Mesenchymal stem cell (in vitro differentiated cells and primary cell): ENCODE measurements at regions not wholly inside any gene's neighbourhood (a gene's known extent, or its start where the extent isn't known, plus 50 kb on each side); places are given as distances from the start of the nearest gene placed in this dataset.

Experiments used
- DNase-seq: peaks from one replicate; pipeline ENCODE4 v3.0.0-alpha.2; 2013
- H2AFZ ChIP-seq: one replicate; pipeline ENCODE4 v1.6.1; 2013; ENCODE audit warnings: low read depth, mild to moderate bottlenecking, control low read depth, inconsistent platforms, low read length, moderate library complexity
- H2AK5ac ChIP-seq: 2 replicates; pipeline ENCODE4 v1.6.1; 2013; ENCODE audit warnings: low read length, moderate library complexity, mild to moderate bottlenecking, inconsistent platforms; ENCODE audit not compliant: severe bottlenecking
- H2BK120ac ChIP-seq: one replicate; pipeline ENCODE4 v1.6.1; 2013; ENCODE audit warnings: low read depth, mild to moderate bottlenecking, inconsistent platforms, low read length, moderate library complexity
- H2BK12ac ChIP-seq, 2 experiments: one replicate each; pipeline ENCODE4 v1.6.1; 2013; ENCODE audit warnings: inconsistent platforms in 2 of 2, low read length in 2 of 2, mild to moderate bottlenecking in 2 of 2, moderate library complexity in 2 of 2, control low read depth in 1 of 2
- H2BK15ac ChIP-seq: one replicate; pipeline ENCODE4 v1.6.1; 2013; ENCODE audit warnings: mild to moderate bottlenecking, low read depth, inconsistent platforms; ENCODE audit not compliant: poor library complexity, severe bottlenecking
- H2BK5ac ChIP-seq: 2 replicates; pipeline ENCODE4 v1.6.1; 2013; ENCODE audit warnings: low read depth, mild to moderate bottlenecking, low read length, control low read depth, inconsistent platforms; ENCODE audit not compliant: poor library complexity, severe bottlenecking
- H3K14ac ChIP-seq, 2 experiments: one replicate each; pipeline ENCODE4 v1.6.1; 2013; ENCODE audit warnings: inconsistent platforms in 2 of 2, low read length in 2 of 2, control low read depth in 1 of 2, mild to moderate bottlenecking in 1 of 2, moderate library complexity in 1 of 2
- H3K18ac ChIP-seq, 2 experiments: one replicate each; pipeline ENCODE4 v1.6.1; 2013; ENCODE audit warnings: inconsistent platforms in 2 of 2, low read length in 2 of 2, control low read depth in 1 of 2, low read depth in 1 of 2, mild to moderate bottlenecking in 1 of 2
- H3K23ac ChIP-seq, 2 experiments: one replicate each; pipeline ENCODE4 v1.6.1; 2013; ENCODE audit warnings: inconsistent platforms in 2 of 2, low read length in 2 of 2, mild to moderate bottlenecking in 2 of 2, moderate library complexity in 2 of 2, control low read depth in 1 of 2
- H3K27ac ChIP-seq: 2 replicates; pipeline ENCODE4 v1.5.1; 2013; ENCODE audit warnings: mild to moderate bottlenecking, moderate library complexity, low read length, control low read depth, inconsistent platforms; ENCODE audit not compliant: poor library complexity, severe bottlenecking
- H3K27me3 ChIP-seq, 2 experiments: 2 replicates each; pipeline versions ENCODE4 v1.6.1 to v1.7.0; 2013; ENCODE audit warnings: low read length in 2 of 2, mild to moderate bottlenecking in 2 of 2, moderate library complexity in 2 of 2, control low read depth in 1 of 2, inconsistent platforms in 1 of 2; ENCODE audit not compliant: control insufficient read depth in 1 of 2, insufficient read depth in 1 of 2
- H3K36me3 ChIP-seq, 2 experiments: 2 replicates each; pipeline versions ENCODE4 v1.6.1 to v1.7.0; 2013; ENCODE audit warnings: low read length in 2 of 2, control low read depth in 1 of 2, inconsistent platforms in 1 of 2, low read depth in 1 of 2, mild to moderate bottlenecking in 1 of 2; ENCODE audit not compliant: insufficient read depth in 2 of 2, control insufficient read depth in 1 of 2
- H3K4ac ChIP-seq, 2 experiments: one replicate each; pipeline ENCODE4 v1.6.1; 2013; ENCODE audit warnings: inconsistent platforms in 2 of 2, low read length in 2 of 2, mild to moderate bottlenecking in 2 of 2, moderate library complexity in 2 of 2, control low read depth in 1 of 2, low read depth in 1 of 2
- H3K4me1 ChIP-seq: 2 replicates; pipeline ENCODE4 v1.6.1; 2013; ENCODE audit warnings: low read depth, low read length, control low read depth; ENCODE audit not compliant: control insufficient read depth, insufficient read depth
- H3K4me2 ChIP-seq: 2 replicates; pipeline ENCODE4 v1.6.1; 2013; ENCODE audit warnings: low read length, mild to moderate bottlenecking, inconsistent platforms; ENCODE audit not compliant: poor library complexity, severe bottlenecking
- H3K4me3 ChIP-seq, 2 experiments: 2 replicates each; pipeline versions ENCODE4 v1.5.1 to v1.7.0; 2013; ENCODE audit warnings: low read length in 2 of 2, mild to moderate bottlenecking in 2 of 2, control low read depth in 1 of 2, low read depth in 1 of 2; ENCODE audit not compliant: insufficient read depth in 1 of 2
- H3K79me1 ChIP-seq: replicated peaks from 2 replicates; pipeline ENCODE4 v1.6.1; 2013; ENCODE audit warnings: mild to moderate bottlenecking, control low read depth, low read length, inconsistent platforms; ENCODE audit not compliant: poor library complexity, severe bottlenecking
- H3K9ac ChIP-seq: 2 replicates; pipeline ENCODE4 v1.7.0; 2013; ENCODE audit warnings: mild to moderate bottlenecking, low read length, moderate library complexity
- H3K9me3 ChIP-seq: 2 replicates; pipeline ENCODE4 v1.7.0; 2013; ENCODE audit warnings: mild to moderate bottlenecking, low read length; ENCODE audit not compliant: control insufficient read depth
- H4K8ac ChIP-seq: one replicate; pipeline ENCODE4 v1.6.1; 2013; ENCODE audit warnings: inconsistent platforms, mild to moderate bottlenecking, low read length, moderate library complexity
- H4K91ac ChIP-seq: one replicate; pipeline ENCODE4 v1.6.1; 2013; ENCODE audit warnings: mild to moderate bottlenecking, low read length, inconsistent platforms
- WGBS: methylation state at CpG from one replicate; pipeline ENCODE4 v1.1.7; 2013; ENCODE audit warnings: mixed read lengths; 5-methylcytosine and 5-hydroxymethylcytosine counted together

- Histone ChIP-seq H3K23ac (no peak overlapping the region), H3K14ac (no peak overlapping the region), H2AK5ac (no peak overlapping the region), H2BK5ac (no peak overlapping the region), H3K4me3 (peak overlapping the region in 1 of 2 experiments; percentile 26), H2BK15ac (no peak overlapping the region), H3K4ac (no peak overlapping the region), H4K8ac (no peak overlapping the region), H3K27ac (no peak overlapping the region), H4K91ac (no peak overlapping the region), H3K9me3 (no peaks in the 10 kb centered on the region), H3K9ac (peak overlapping the region; percentile 48), H3K18ac (no peak overlapping the region), H3K27me3 (no peaks in the 10 kb centered on the region), H3K4me1 (no peaks in the 10 kb centered on the region), H2BK12ac (peak overlapping the region in 1 of 2 experiments; percentile 28), H3K4me2 (no peak overlapping the region), H2BK120ac (no peak overlapping the region), H3K79me1 (no peaks in the 10 kb centered on the region), H2AFZ (no peak overlapping the region), H3K36me3 (no peaks in the 10 kb centered on the region)
- DNase-seq = peak; percentile 54
- 87% methylated on average over 1 of the region's 2 CpGs for WGBS
Measured at GRCh38 chr1:83509301-83509781, 489.6 kb downstream of the TTLL7 start.

GRCh38 chr1:83508485-83509151 lies 490.3 kb downstream of the TTLL7 start:
- H3K4me2 ChIP-seq = no peak overlapping the region
- H3K4ac ChIP-seq = peak overlapping the region in 1 of 2 experiments; percentile 54
- H3K27me3 ChIP-seq = no peaks in the 10 kb centered on the region
- H2BK15ac ChIP-seq = no peak overlapping the region
- no peak overlapping the region for H3K23ac ChIP-seq
- H3K4me3 ChIP-seq = peak overlapping the region in 1 of 2 experiments; percentile 26
- no peak overlapping the region for H2BK5ac ChIP-seq
- H3K79me1 ChIP-seq = no peaks in the 10 kb centered on the region
- H2BK12ac ChIP-seq = peak overlapping the region in 1 of 2 experiments; percentile 6
- peak overlapping the region; percentile 63 for H4K8ac ChIP-seq
- no peak overlapping the region for H2AFZ ChIP-seq
- H3K9ac ChIP-seq = peak overlapping the region; percentile 48
- no peaks in the 10 kb centered on the region for H3K36me3 ChIP-seq
- WGBS = 8% methylated on average over 3 of the region's 3 CpGs
- peak; percentile 95 for DNase-seq
- H3K27ac ChIP-seq = no peak overlapping the region
- H3K4me1 ChIP-seq = no peaks in the 10 kb centered on the region
- H3K9me3 ChIP-seq = no peaks in the 10 kb centered on the region
- peak overlapping the region; percentile 15 for H2BK120ac ChIP-seq
- H3K18ac ChIP-seq = peak overlapping the region; percentile 53 to 81
- H2AK5ac ChIP-seq = no peak overlapping the region
- no peak overlapping the region for H4K91ac ChIP-seq
- H3K14ac ChIP-seq = no peak overlapping the region

- Histone ChIP-seq H2BK15ac (no peak overlapping the region), H3K36me3 (no peaks in the 10 kb centered on the region), H4K8ac (no peak overlapping the region), H3K4me2 (no peak overlapping the region), H2AK5ac (no peak overlapping the region), H2BK12ac (no peak overlapping the region), H3K18ac (peak overlapping the region in 1 of 2 experiments; percentile 40), H4K91ac (no peak overlapping the region), H3K4ac (no peak overlapping the region), H2BK120ac (no peak overlapping the region), H3K9me3 (no peaks in the 10 kb centered on the region), H2AFZ (no peak overlapping the region), H3K79me1 (no peaks in the 10 kb centered on the region), H3K27me3 (no peaks in the 10 kb centered on the region), H3K14ac (no peak overlapping the region), H3K4me1 (no peaks in the 10 kb centered on the region), H3K23ac (peak overlapping the region in 1 of 2 experiments; percentile 80), H2BK5ac (no peak overlapping the region), H3K9ac (no peak overlapping the region), H3K4me3 (no peak overlapping the region), H3K27ac (no peak overlapping the region)
- WGBS = 92% methylated on average over 1 of the region's 1 CpG
- no peak for DNase-seq
Measured at GRCh38 chr1:83505148-83505547, 493.8 kb downstream of the TTLL7 start.

- no peaks in the 10 kb centered on the region for H3K27me3 ChIP-seq
- no peak overlapping the region for H2BK5ac ChIP-seq
- no peak for DNase-seq
- H3K4me2 ChIP-seq = no peak overlapping the region
- WGBS = 79% methylated on average over 2 of the region's 3 CpGs
- H3K18ac ChIP-seq = peak overlapping the region in 1 of 2 experiments; percentile 52
- no peak overlapping the region for H2BK12ac ChIP-seq
- H2BK120ac ChIP-seq = no peak overlapping the region
- H3K36me3 ChIP-seq = no peaks in the 10 kb centered on the region
- no peak overlapping the region for H4K8ac ChIP-seq
- H3K14ac ChIP-seq = no peak overlapping the region
- H3K9me3 ChIP-seq = no peaks in the 10 kb centered on the region
- no peak overlapping the region for H2AFZ ChIP-seq
- no peak overlapping the region for H2BK15ac ChIP-seq
- H2AK5ac ChIP-seq = no peak overlapping the region
- H4K91ac ChIP-seq = no peak overlapping the region
- no peaks in the 10 kb centered on the region for H3K4me1 ChIP-seq
- H3K4ac ChIP-seq = no peak overlapping the region
- no peak overlapping the region for H3K9ac ChIP-seq
- no peak overlapping the region for H3K27ac ChIP-seq
- H3K4me3 ChIP-seq = no peak overlapping the region
- no peaks in the 10 kb centered on the region for H3K79me1 ChIP-seq
- no peak overlapping the region for H3K23ac ChIP-seq
Measured at GRCh38 chr1:83503153-83503552, 495.8 kb downstream of the TTLL7 start.
